ENCODE measurements at regions not wholly inside any gene's neighbourhood (a gene's known extent, or its start where the extent isn't known, plus 50 kb on each side); places are given as distances from the start of the nearest gene placed in this dataset.

GRCh38 chr22:17269224-17269606 lies 50.0 kb upstream of the ADA2 start:
- Histone ChIP-seq H3K27me3 (replicated peaks in 2 of 5; ENCODE audit: control insufficient read depth in 4 of 5, insufficient read depth in 5 of 5, low read length in 4 of 5) (no peaks in the 10 kb centered on the region), H3K36me3 (ENCODE audit: control insufficient read depth in 4 of 4, insufficient read depth in 4 of 4, low read length in 3 of 4) (no peaks in the 10 kb centered on the region), H3K27ac (ENCODE audit: insufficient read depth in 1 of 2, low read depth in 1 of 2, low read length in 2 of 2, poor library complexity in 1 of 2, severe bottlenecking in 2 of 2) (no peak overlapping the region), H3K9me3 (ENCODE audit: control extremely low read depth in 1 of 5, control insufficient read depth in 4 of 5, insufficient read depth in 2 of 5, low read depth in 1 of 5, low read length in 4 of 5) (no peaks in the 10 kb centered on the region), H3K4me3 (ENCODE audit: control insufficient read depth in 1 of 7, extremely low read depth in 1 of 7, insufficient read depth in 4 of 7, low read depth in 2 of 7, low read length in 6 of 7) (no peak overlapping the region), H3K4me1 (ENCODE audit: control extremely low read depth in 1 of 4, control insufficient read depth in 4 of 4, insufficient read depth in 4 of 4, low read length in 3 of 4) (peaks cover 0 to 11% (median 8%) of the 10 kb centered on the region in 4 experiments)
- DNase-seq, result no peak
- ChIA-PET POLR2A (no interaction called here), CTCF (interaction anchor here (0.9 to 1.3 kb wide), 7 partner anchors 9 to 195 kb away, joined by 3 to 5 read pairs (median 3); no protein-coding TSS in a partner anchor)
- no CpG with 5 or more reads among the region's 2 CpGs for WGBS (ENCODE audit: insufficient coverage)

All from common myeloid progenitor, CD34-positive (primary cell).